CD4-positive, alpha-beta memory T cell (primary cell): ENCODE measurements at regions not wholly inside any gene's neighbourhood (a gene's known extent, or its start where the extent isn't known, plus 50 kb on each side); places are given as distances from the start of the nearest gene placed in this dataset.

Experiments
- CTCF ChIA-PET: fragments of 350-600 bp; sonication (Branson Sonifier 250); formaldehyde crosslinking; loops from one replicate; lab custom pipeline; 2021; ENCODE audit warnings: inconsistent platforms; ENCODE audit not compliant: partially characterized antibody; lab: Charles Lee
- POLR2A ChIA-PET: fragments of 350-600 bp; sonication (Branson Sonifier 250); formaldehyde crosslinking; loops from one replicate; lab custom pipeline; 2021; ENCODE audit not compliant: partially characterized antibody; lab: Charles Lee
- DNase-seq, 5 donors: peaks; one replicate each; pipeline versions ENCODE4 v3.0.0 to v3.0.0-alpha.2; 2020 to 2022; ENCODE audit warnings: mixed read lengths in 1 of 5
- H3K27ac ChIP-seq: one replicate; pipeline ENCODE4 v1.7.0; 2013; ENCODE audit warnings: low read depth, low read length
- H3K27me3 ChIP-seq: 2 replicates; pipeline ENCODE4 v1.7.0; 2013; ENCODE audit warnings: mild to moderate bottlenecking, low read length, moderate library complexity; ENCODE audit not compliant: insufficient read depth
- H3K36me3 ChIP-seq: 2 replicates; pipeline ENCODE4 v1.7.0; 2013; ENCODE audit warnings: mild to moderate bottlenecking, low read length, moderate library complexity; ENCODE audit not compliant: insufficient read depth
- H3K4me1 ChIP-seq: 2 replicates; pipeline ENCODE4 v1.7.0; 2013; ENCODE audit warnings: mild to moderate bottlenecking, low read length, moderate library complexity; ENCODE audit not compliant: insufficient read depth
- H3K4me3 ChIP-seq, 2 donors: one replicate each; pipeline ENCODE4 v1.7.0; 2013; ENCODE audit warnings: low read length in 2 of 2, mild to moderate bottlenecking in 1 of 2
- H3K9me3 ChIP-seq, 2 donors: one replicate each; pipeline ENCODE4 v1.7.0; 2013; ENCODE audit warnings: low read length in 2 of 2, control low read depth in 1 of 2; ENCODE audit not compliant: control insufficient read depth in 1 of 2
- H3K27ac Mint-ChIP-seq, 7 donors: one replicate each; pipeline ENCODE4 v1.8.0; 2020 to 2021; ENCODE audit warnings: mixed read lengths in 7 of 7, mild to moderate bottlenecking in 6 of 7, inconsistent platforms in 3 of 7, moderate library complexity in 3 of 7
- H3K27me3 Mint-ChIP-seq, 2 donors: one replicate each; pipeline ENCODE4 v1.8.0; 2020 to 2021; ENCODE audit warnings: mixed read lengths in 2 of 2
- H3K36me3 Mint-ChIP-seq, 2 donors: one replicate each; pipeline ENCODE4 v1.8.0; 2020 to 2021; ENCODE audit warnings: mixed read lengths in 2 of 2, inconsistent platforms in 1 of 2, mild to moderate bottlenecking in 1 of 2
- H3K4me1 Mint-ChIP-seq, 4 donors: one replicate each; pipeline ENCODE4 v1.8.0; 2020 to 2021; ENCODE audit warnings: mixed read lengths in 4 of 4, mild to moderate bottlenecking in 1 of 4
- H3K4me3 Mint-ChIP-seq, 8 donors: one replicate each; pipeline ENCODE4 v1.8.0; 2020 to 2021; ENCODE audit warnings: mixed read lengths in 8 of 8, mild to moderate bottlenecking in 7 of 8, moderate library complexity in 6 of 8, inconsistent platforms in 3 of 8
- H3K9me3 Mint-ChIP-seq, 8 donors: one replicate each; pipeline ENCODE4 v1.8.0; 2020 to 2021; ENCODE audit warnings: mixed read lengths in 8 of 8, mild to moderate bottlenecking in 5 of 8, inconsistent platforms in 3 of 8, moderate library complexity in 1 of 8
- intact Hi-C: fragments of 100-400 bp; cut with micrococcal nuclease; formaldehyde crosslinking; loops from one replicate; pipeline ENCODE4 v1.15.1; 2023

DNA sequence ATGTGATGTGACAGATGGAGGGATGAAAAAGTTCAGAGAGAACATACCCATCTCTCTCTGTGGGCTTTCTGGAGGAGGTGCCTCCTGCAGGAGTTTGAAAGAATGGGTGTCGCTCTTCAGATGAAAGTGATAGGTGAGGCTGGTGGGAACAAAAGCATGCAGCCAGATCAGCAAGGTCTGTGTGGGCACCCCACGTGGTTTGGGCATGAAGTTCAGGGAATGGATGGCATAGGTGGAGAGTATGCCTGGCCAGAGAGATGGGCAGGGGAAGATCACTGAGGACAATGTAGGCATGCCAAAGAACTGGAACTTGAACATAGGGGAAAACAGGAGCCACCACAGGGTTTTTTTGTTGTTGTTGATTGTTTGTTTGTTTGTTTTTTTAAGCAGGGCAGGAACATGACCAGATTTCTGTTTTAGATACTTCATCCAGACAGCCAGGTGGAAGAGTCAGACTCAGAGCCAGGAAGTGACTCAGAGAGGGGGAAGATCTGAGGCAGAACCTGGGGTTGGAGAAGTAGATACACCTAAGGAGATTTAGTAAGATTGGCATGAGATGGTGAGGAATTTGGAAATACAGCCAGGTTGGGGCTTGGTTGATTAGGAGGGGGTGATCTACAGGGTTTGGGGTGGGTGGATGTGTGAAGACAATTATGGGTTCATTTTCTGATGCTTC lies 64.8 kb upstream of the CLSTN2 start:
- DNase-seq = no peak
- Histone ChIP-seq H3K27me3 (no peaks in the 10 kb centered on the region), H3K9me3 (no peaks in the 10 kb centered on the region), H3K4me3 (no peak overlapping the region), H3K27ac (no peak overlapping the region), H3K4me1 (no peaks in the 10 kb centered on the region), H3K36me3 (no peaks in the 10 kb centered on the region)
- Mint-ChIP-seq H3K4me3 (no peak overlapping the region), H3K27me3 (peaks cover 0 to 2% of the 10 kb centered on the region in 2 donors), H3K4me1 (no peaks in the 10 kb centered on the region), H3K36me3 (no peaks in the 10 kb centered on the region), H3K9me3 (peaks cover 0 to 9% (median 3%) of the 10 kb centered on the region in 8 donors), H3K27ac (no peak overlapping the region)
- ChIA-PET POLR2A (no interaction called here), CTCF (interaction anchor here (0.6 kb wide), 1 partner anchor 16 kb away, joined by 3 read pairs; no protein-coding TSS in a partner anchor)
- intact Hi-C loops = no loop called here

DNA sequence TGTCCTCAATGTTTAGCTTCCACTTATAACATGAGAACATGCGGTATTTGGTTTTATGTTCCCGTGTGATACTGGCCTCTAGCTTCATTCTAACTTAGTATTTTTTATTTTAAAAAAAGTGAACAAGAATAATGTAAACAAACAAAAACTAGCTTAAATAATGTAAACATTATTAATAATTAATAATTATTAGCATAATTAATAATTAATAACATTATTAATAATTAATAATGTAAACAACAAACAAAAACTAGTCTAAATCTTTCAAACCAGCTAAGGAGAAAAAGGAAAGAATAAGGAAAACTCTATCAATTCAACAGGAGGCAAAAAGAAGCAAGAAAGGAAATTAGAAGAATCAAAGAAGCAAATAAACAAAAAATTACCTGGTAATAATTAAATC lies 66.2 kb upstream of the CLSTN2 start:
- DNase-seq = no peak
- POLR2A ChIA-PET = no interaction called here
- CTCF ChIA-PET = no interaction called here

DNA sequence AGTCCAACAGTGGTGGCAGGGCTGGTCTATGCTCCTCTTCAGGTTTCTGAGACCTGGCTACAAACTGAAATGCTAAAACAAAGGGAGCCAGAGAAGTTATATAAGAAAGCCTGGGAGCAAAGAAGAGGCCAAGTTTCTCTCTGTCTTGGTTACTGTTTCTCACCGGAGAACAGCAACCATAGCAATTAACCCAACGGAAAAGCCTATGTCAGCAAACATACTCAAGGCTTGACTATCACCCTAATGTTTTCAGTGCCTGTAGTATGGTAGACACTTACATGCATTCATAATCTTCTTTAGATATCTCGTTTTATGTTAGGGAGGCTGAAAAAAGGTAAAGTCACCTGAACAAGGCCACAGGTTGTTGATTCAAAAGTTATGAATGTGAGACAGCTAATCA lies 86.3 kb upstream of the CLSTN2 start:
- H3K4me3 ChIP-seq = no peak overlapping the region
- H3K9me3 Mint-ChIP-seq = peaks cover 0 to 27% (median 16%) of the 10 kb centered on the region in 8 donors
- H3K27me3 Mint-ChIP-seq = no peaks in the 10 kb centered on the region
- ChIA-PET CTCF (no interaction called here), POLR2A (no interaction called here)
- no peaks in the 10 kb centered on the region for H3K4me1 ChIP-seq
- intact Hi-C loops = no loop called here
- H3K27me3 ChIP-seq = no peaks in the 10 kb centered on the region
- H3K4me1 Mint-ChIP-seq = no peaks in the 10 kb centered on the region
- no peak overlapping the region for H3K4me3 Mint-ChIP-seq
- no peaks in the 10 kb centered on the region for H3K9me3 ChIP-seq
- H3K36me3 ChIP-seq = no peaks in the 10 kb centered on the region
- no peaks in the 10 kb centered on the region for H3K36me3 Mint-ChIP-seq
- H3K27ac ChIP-seq = no peak overlapping the region
- no peak for DNase-seq
- H3K27ac Mint-ChIP-seq = no peak overlapping the region

More for the DNA sequence above, 66.2 kb upstream of the CLSTN2 start:
- Mint-ChIP-seq H3K9me3 (peaks cover 0 to 9% (median 3%) of the 10 kb centered on the region in 8 donors), H3K27ac (no peak overlapping the region), H3K27me3 (peaks cover 0 to 3% of the 10 kb centered on the region in 2 donors), H3K4me3 (no peak overlapping the region), H3K36me3 (no peaks in the 10 kb centered on the region), H3K4me1 (no peaks in the 10 kb centered on the region)
- H3K4me1 ChIP-seq = no peaks in the 10 kb centered on the region
- no peak overlapping the region for H3K4me3 ChIP-seq
- H3K36me3 ChIP-seq = no peaks in the 10 kb centered on the region
- no peaks in the 10 kb centered on the region for H3K27me3 ChIP-seq
- intact Hi-C loops = no loop called here
- H3K27ac ChIP-seq = no peak overlapping the region
- no peaks in the 10 kb centered on the region for H3K9me3 ChIP-seq

DNA sequence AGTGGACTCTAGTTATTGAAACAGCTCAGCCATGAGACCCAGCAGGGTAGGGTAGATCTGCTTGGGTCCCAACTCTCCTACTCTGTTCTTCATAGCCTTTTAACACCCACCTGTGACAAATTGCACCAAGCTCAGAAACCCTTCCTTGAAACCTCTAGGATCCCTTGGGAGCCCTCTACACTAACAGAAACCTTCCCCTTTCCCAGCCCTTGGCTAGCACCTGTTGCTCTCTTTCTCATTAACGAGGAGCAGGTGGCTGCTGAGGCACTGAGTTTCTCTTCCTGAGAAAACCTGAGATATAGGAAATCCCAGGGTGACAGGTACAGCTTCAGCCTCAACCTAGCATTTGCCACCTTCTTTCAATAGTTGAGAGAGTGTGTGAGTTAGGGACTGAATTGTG lies 88.3 kb upstream of the CLSTN2 start:
- intact Hi-C loops = no loop called here
- no peaks in the 10 kb centered on the region for H3K9me3 ChIP-seq
- H3K27me3 ChIP-seq = no peaks in the 10 kb centered on the region
- ChIA-PET CTCF (no interaction called here), POLR2A (no interaction called here)
- no peak overlapping the region for H3K4me3 Mint-ChIP-seq
- no peak overlapping the region for H3K4me3 ChIP-seq
- H3K4me1 ChIP-seq = no peaks in the 10 kb centered on the region
- H3K27me3 Mint-ChIP-seq = no peaks in the 10 kb centered on the region
- no peaks in the 10 kb centered on the region for H3K4me1 Mint-ChIP-seq
- H3K36me3 Mint-ChIP-seq = no peaks in the 10 kb centered on the region
- no peak overlapping the region for H3K27ac ChIP-seq
- H3K27ac Mint-ChIP-seq = no peak overlapping the region
- H3K9me3 Mint-ChIP-seq = peaks cover 0 to 19% (median 9%) of the 10 kb centered on the region in 8 donors
- no peak for DNase-seq
- no peaks in the 10 kb centered on the region for H3K36me3 ChIP-seq

DNA sequence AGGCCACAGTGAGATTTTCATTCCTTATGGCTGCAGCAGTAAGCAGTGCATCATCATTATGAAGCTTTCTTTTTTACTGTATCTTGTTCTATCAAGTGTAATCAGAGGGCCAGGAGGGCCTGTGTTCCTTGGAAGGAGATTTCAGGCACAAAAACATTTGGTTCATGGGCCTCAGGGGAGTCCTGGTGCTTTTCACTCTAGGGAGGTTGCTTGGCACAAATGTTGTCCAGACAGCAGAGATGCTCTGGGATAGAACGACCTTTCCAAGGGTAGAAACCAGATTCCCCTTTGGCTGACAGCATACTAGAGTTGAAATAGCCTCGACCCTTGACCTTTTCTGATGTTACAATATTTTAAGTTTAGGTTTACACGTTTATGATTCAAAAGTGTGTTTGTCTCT lies 95.3 kb upstream of the CLSTN2 start:
- Histone ChIP-seq H3K9me3 (no peaks in the 10 kb centered on the region), H3K4me3 (no peak overlapping the region), H3K36me3 (no peaks in the 10 kb centered on the region), H3K27ac (no peak overlapping the region), H3K27me3 (no peaks in the 10 kb centered on the region), H3K4me1 (no peaks in the 10 kb centered on the region)
- Mint-ChIP-seq H3K27me3 (no peaks in the 10 kb centered on the region), H3K4me3 (no peak overlapping the region), H3K36me3 (no peaks in the 10 kb centered on the region), H3K27ac (no peak overlapping the region), H3K9me3 (peaks cover 0 to 10% (median 1%) of the 10 kb centered on the region in 8 donors), H3K4me1 (no peaks in the 10 kb centered on the region)
- ChIA-PET CTCF (no interaction called here), POLR2A (no interaction called here)
- no peak for DNase-seq
- intact Hi-C loops = no loop called here

DNA sequence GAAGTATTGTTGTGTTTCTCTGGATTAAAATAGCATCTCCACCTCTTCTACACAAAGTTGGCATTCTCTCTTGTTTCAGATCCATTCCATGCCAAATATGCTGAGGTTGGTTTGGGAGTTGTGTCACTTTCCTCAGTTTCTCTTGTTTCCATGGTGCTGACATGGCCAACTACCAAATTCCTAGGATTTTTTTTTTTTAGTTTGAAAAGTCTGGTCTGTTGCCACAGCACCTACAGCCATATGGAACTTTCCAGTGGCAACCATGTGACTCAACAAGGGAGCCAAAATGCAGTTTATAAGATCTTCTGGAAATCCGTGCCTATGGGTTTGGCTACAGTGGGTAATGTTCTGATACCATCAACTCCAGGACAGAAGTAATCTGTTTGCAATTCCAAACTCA lies 96.0 kb upstream of the CLSTN2 start:
- Mint-ChIP-seq H3K9me3 (peaks cover 0 to 7% (median 1%) of the 10 kb centered on the region in 8 donors), H3K36me3 (no peaks in the 10 kb centered on the region), H3K4me3 (no peak overlapping the region), H3K4me1 (no peaks in the 10 kb centered on the region), H3K27me3 (no peaks in the 10 kb centered on the region), H3K27ac (no peak overlapping the region)
- DNase-seq = no peak
- H3K27me3 ChIP-seq = no peaks in the 10 kb centered on the region
- no peaks in the 10 kb centered on the region for H3K9me3 ChIP-seq
- no peak overlapping the region for H3K27ac ChIP-seq
- H3K4me1 ChIP-seq = no peaks in the 10 kb centered on the region
- no peaks in the 10 kb centered on the region for H3K36me3 ChIP-seq
- H3K4me3 ChIP-seq = no peak overlapping the region
- CTCF ChIA-PET = no interaction called here
- POLR2A ChIA-PET = no interaction called here
- intact Hi-C loops = no loop called here

DNA sequence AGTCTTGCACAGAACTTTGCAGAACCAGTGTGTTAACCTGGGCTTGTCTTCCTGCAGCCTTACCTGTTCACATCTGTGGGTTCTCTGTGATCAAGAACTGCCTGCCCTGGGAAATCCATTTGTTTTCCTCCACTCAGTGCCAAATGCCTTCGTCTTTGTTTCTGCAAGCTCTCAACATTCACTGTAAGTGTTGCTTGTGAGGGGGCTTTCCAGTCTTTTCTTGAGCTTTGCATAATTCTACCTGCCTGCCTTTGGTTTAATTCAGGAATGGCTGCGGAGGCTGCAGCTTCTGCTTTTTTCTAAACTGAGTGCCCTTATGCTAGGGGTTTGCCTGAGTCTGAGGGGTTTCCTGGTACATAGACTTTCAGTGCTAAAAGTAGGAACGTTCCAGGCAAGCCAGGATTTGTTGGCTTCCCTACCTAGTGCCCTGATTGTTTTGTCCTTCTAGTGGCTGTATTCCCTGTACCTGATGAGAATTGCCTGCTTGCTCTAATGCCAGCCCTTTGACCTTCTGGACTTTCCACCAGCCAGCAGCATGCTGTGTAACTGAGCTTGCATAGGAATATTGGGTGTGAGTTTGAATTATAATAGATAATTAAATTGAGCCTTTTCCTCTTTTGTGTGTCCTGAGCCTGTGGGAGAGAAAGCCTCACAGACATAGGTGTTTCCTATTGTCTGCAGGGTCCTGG lies 96.6 kb upstream of the CLSTN2 start:
- H3K36me3 ChIP-seq = no peaks in the 10 kb centered on the region
- no peak overlapping the region for H3K4me3 ChIP-seq
- H3K36me3 Mint-ChIP-seq = no peaks in the 10 kb centered on the region
- H3K4me1 Mint-ChIP-seq = no peaks in the 10 kb centered on the region
- no peaks in the 10 kb centered on the region for H3K27me3 ChIP-seq
- no peak overlapping the region for H3K27ac ChIP-seq
- ChIA-PET POLR2A (interaction anchor here (0.5 kb wide), 1 partner anchor 24 kb away, joined by 3 read pairs; no protein-coding TSS in a partner anchor), CTCF (no interaction called here)
- H3K4me1 ChIP-seq = no peaks in the 10 kb centered on the region
- intact Hi-C loops = no loop called here
- no peak overlapping the region for H3K27ac Mint-ChIP-seq
- DNase-seq = no peak
- no peaks in the 10 kb centered on the region for H3K27me3 Mint-ChIP-seq
- H3K9me3 ChIP-seq = no peaks in the 10 kb centered on the region
- no peak overlapping the region for H3K4me3 Mint-ChIP-seq
- peaks cover 0 to 3% (median 1%) of the 10 kb centered on the region in 8 donors for H3K9me3 Mint-ChIP-seq
